ENCODE measurements at regions not wholly inside any gene's neighbourhood (a gene's known extent, or its start where the extent isn't known, plus 50 kb on each side); places are given as distances from the start of the nearest gene placed in this dataset.

GRCh38 chr7:4550117-4550516 is 132.0 kb upstream of the FOXK1 start:
- TF ChIP-seq PREB (CRISPR knock-in tag; IDR thresholded peaks at IDR 0.05): no peak
- no peak for TF ChIP-seq ARNT (IDR thresholded peaks at IDR 0.05)
- no peak for TF ChIP-seq ZNF280B (CRISPR knock-in tag; IDR thresholded peaks at IDR 0.05)
- no peak for TF ChIP-seq CCNT2 (IDR thresholded peaks at IDR 0.05; ENCODE audit: borderline replicate concordance, extremely low read depth, insufficient read length, low read depth, low read length)
- TF ChIP-seq CTCF (IDR thresholded peaks at IDR 0.05 in 2 of 3, conservative IDR thresholded peaks at IDR 0.05 in 1 of 3; ENCODE audit: insufficient read depth in 2 of 3, low read depth in 1 of 3, low read length in 3 of 3): no peak
- TF ChIP-seq BRCA1 (IDR thresholded peaks at IDR 0.05): no peak
- TF ChIP-seq BRCA1 (CRISPR knock-in tag; IDR thresholded peaks at IDR 0.05): no peak
- no peak for TF ChIP-seq ZNF263 (CRISPR knock-in tag; IDR thresholded peaks at IDR 0.05; ENCODE audit: borderline replicate concordance)

Measured in K562 (cell line).